Skeletal muscle tissue (tissue), 3 donors: ENCODE measurements at regions not wholly inside any gene's neighbourhood (a gene's known extent, or its start where the extent isn't known, plus 50 kb on each side); places are given as distances from the start of the nearest gene placed in this dataset.

Source experiments
- H3K27ac ChIP-seq: one replicate; pipeline ENCODE4 v1.7.0; 2013; ENCODE audit warnings: mild to moderate bottlenecking, low read depth, low read length, inconsistent platforms
- H3K27me3 ChIP-seq, 3 donors: one replicate each; pipeline ENCODE4 v1.7.0; 2013; ENCODE audit warnings: low read length in 3 of 3; ENCODE audit not compliant: control insufficient read depth in 3 of 3, insufficient read depth in 3 of 3
- H3K36me3 ChIP-seq, 3 donors: one replicate each; pipeline ENCODE4 v1.7.0; 2013; ENCODE audit warnings: low read length in 3 of 3; ENCODE audit not compliant: control insufficient read depth in 3 of 3, insufficient read depth in 3 of 3
- H3K4me1 ChIP-seq, 3 donors: one replicate each; pipeline ENCODE4 v1.7.0; 2013; ENCODE audit warnings: low read length in 3 of 3, mild to moderate bottlenecking in 3 of 3; ENCODE audit not compliant: control insufficient read depth in 3 of 3, insufficient read depth in 3 of 3
- H3K4me3 ChIP-seq, 3 donors: one replicate each; pipeline ENCODE4 v1.7.0; 2013; ENCODE audit warnings: low read length in 3 of 3
- H3K9ac ChIP-seq, 3 donors: one replicate each; pipeline ENCODE4 v1.7.0; 2013; ENCODE audit warnings: low read length in 3 of 3, mild to moderate bottlenecking in 3 of 3, moderate library complexity in 2 of 3, low read depth in 1 of 3
- H3K9me3 ChIP-seq, 3 donors: one replicate each; pipeline ENCODE4 v1.7.0; 2013; ENCODE audit warnings: low read length in 3 of 3; ENCODE audit not compliant: control insufficient read depth in 3 of 3
- donor health status: Osteomylitis.

- H3K36me3 ChIP-seq, result no peaks in the 10 kb centered on the region
- no peak overlapping the region for H3K27ac ChIP-seq
- no peaks in the 10 kb centered on the region for H3K4me1 ChIP-seq
- no peak overlapping the region for H3K4me3 ChIP-seq
- no peaks in the 10 kb centered on the region for H3K9me3 ChIP-seq
- H3K9ac ChIP-seq, result no peak overlapping the region
- no peaks in the 10 kb centered on the region for H3K27me3 ChIP-seq
Measured at GRCh38 chr6:105941621-105942412, 144.3 kb upstream of the PRDM1 start.

- no peak overlapping the region for H3K27ac ChIP-seq
- H3K36me3 ChIP-seq, result no peaks in the 10 kb centered on the region
- no peak overlapping the region for H3K9ac ChIP-seq
- no peak overlapping the region for H3K4me3 ChIP-seq
- no peaks in the 10 kb centered on the region for H3K9me3 ChIP-seq
- H3K27me3 ChIP-seq, result no peaks in the 10 kb centered on the region
- H3K4me1 ChIP-seq, result no peaks in the 10 kb centered on the region
Measured at GRCh38 chr6:105940990-105941389, 145.1 kb upstream of the PRDM1 start.

- Histone ChIP-seq H3K27ac (no peak overlapping the region), H3K27me3 (no peaks in the 10 kb centered on the region), H3K9me3 (no peaks in the 10 kb centered on the region), H3K36me3 (no peaks in the 10 kb centered on the region), H3K9ac (no peak overlapping the region), H3K4me1 (no peaks in the 10 kb centered on the region), H3K4me3 (no peak overlapping the region)
Measured at GRCh38 chr6:105936972-105937371, 149.2 kb upstream of the PRDM1 start.

DNA sequence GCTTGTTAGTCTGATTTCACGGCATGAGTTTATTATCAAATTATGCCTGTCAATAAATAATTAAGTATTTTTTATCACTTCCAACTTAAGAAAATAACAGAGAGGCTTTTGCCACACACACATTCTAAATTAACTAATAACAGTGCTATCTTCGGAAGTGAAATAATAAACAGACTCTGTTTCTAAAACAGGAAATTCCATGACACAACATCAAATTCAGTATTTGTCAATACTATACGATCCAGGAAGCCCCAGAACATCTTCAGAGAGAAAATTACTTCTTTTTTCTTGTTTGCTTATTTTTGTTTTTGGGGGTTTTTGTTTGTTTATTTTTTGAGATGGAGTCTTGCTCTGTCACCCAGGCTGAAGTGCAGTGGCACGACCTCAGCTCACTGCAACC lies 150.7 kb upstream of the PRDM1 start:
- no peak overlapping the region for H3K4me3 ChIP-seq
- H3K4me1 ChIP-seq, result no peaks in the 10 kb centered on the region
- no peaks in the 10 kb centered on the region for H3K27me3 ChIP-seq
- no peak overlapping the region for H3K9ac ChIP-seq
- no peaks in the 10 kb centered on the region for H3K9me3 ChIP-seq
- no peak overlapping the region for H3K27ac ChIP-seq
- H3K36me3 ChIP-seq, result no peaks in the 10 kb centered on the region

DNA sequence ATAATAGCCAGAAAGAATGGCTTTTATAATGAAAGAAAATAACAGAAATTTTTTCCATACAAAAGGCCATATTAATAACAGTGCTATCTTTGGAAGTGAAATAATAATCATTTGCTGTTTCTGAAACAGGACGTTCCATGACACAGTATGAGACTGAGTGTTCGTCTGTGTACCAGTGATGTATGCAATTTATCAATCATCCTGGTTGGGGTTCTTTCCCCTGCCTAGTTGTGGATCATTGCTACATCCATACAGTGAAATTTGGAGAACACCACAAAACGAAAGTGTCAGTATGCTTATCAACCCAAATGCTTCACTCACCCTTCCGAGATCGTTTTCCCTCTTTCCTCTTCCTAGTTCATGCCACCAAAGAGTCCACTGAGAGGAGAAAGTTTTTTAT lies 151.4 kb upstream of the PRDM1 start:
- no peaks in the 10 kb centered on the region for H3K27me3 ChIP-seq
- no peaks in the 10 kb centered on the region for H3K9me3 ChIP-seq
- H3K9ac ChIP-seq, result no peak overlapping the region
- H3K4me3 ChIP-seq, result no peak overlapping the region
- no peaks in the 10 kb centered on the region for H3K4me1 ChIP-seq
- no peak overlapping the region for H3K27ac ChIP-seq
- no peaks in the 10 kb centered on the region for H3K36me3 ChIP-seq

DNA sequence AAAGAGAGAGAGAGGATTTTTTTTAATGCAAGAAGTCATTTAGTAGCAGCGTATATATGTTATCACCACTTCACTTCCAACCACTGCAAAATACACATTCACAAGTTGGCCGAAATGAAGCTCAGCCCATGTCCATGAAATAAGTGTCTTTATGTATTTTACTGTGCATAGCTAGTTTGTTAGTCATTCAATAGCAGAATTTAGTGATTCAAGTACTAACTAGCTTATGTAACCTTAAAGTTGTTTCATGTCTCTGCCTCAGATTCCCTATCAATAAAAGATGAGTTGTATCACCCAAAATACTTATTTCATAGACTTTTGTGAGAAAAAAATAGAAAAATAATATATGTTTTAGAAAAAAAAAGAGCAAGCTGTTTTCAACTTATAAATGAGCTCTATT lies 153.7 kb upstream of the PRDM1 start:
- Histone ChIP-seq H3K9ac (no peak overlapping the region), H3K27me3 (no peaks in the 10 kb centered on the region), H3K4me3 (no peak overlapping the region), H3K9me3 (no peaks in the 10 kb centered on the region), H3K36me3 (no peaks in the 10 kb centered on the region), H3K27ac (no peak overlapping the region), H3K4me1 (no peaks in the 10 kb centered on the region)

- Histone ChIP-seq H3K27ac (no peak overlapping the region), H3K27me3 (no peaks in the 10 kb centered on the region), H3K36me3 (no peaks in the 10 kb centered on the region), H3K9me3 (no peaks in the 10 kb centered on the region), H3K9ac (no peak overlapping the region), H3K4me3 (no peak overlapping the region), H3K4me1 (no peaks in the 10 kb centered on the region)
Measured at GRCh38 chr6:105929626-105930025, 156.5 kb upstream of the PRDM1 start.

- no peak overlapping the region for H3K27ac ChIP-seq
- no peaks in the 10 kb centered on the region for H3K36me3 ChIP-seq
- no peaks in the 10 kb centered on the region for H3K4me1 ChIP-seq
- no peaks in the 10 kb centered on the region for H3K9me3 ChIP-seq
- H3K27me3 ChIP-seq, result no peaks in the 10 kb centered on the region
- no peak overlapping the region for H3K9ac ChIP-seq
- H3K4me3 ChIP-seq, result no peak overlapping the region
Measured at GRCh38 chr6:105926318-105926717, 159.8 kb upstream of the PRDM1 start.

GRCh38 chr6:105925706-105926105 lies 160.4 kb upstream of the PRDM1 start:
- Histone ChIP-seq H3K4me3 (no peak overlapping the region), H3K4me1 (no peaks in the 10 kb centered on the region), H3K27ac (no peak overlapping the region), H3K9me3 (no peaks in the 10 kb centered on the region), H3K36me3 (no peaks in the 10 kb centered on the region), H3K27me3 (no peaks in the 10 kb centered on the region), H3K9ac (no peak overlapping the region)

DNA sequence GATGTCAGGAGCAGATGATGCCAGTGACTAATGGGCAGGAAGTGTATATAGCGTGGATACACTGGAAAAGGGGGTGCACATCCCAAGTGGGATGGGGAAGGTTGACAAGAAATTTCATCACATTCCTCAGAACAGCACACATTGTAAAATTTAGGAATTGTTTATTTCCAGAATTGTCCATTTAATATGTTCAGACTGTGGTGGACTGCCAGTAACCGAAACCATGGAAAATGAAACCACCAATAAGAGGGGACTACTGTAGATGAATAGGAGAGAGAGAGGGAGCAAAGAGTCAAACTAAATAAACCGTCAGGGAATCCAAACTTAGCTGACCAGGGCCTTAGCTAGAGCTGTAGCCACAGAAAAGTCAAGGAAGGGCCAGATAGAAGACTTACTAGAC lies 164.4 kb upstream of the PRDM1 start:
- no peaks in the 10 kb centered on the region for H3K36me3 ChIP-seq
- no peak overlapping the region for H3K9ac ChIP-seq
- no peak overlapping the region for H3K4me3 ChIP-seq
- H3K4me1 ChIP-seq, result no peaks in the 10 kb centered on the region
- no peak overlapping the region for H3K27ac ChIP-seq
- H3K27me3 ChIP-seq, result no peaks in the 10 kb centered on the region
- H3K9me3 ChIP-seq, result no peaks in the 10 kb centered on the region
